ENCODE measurements at regions not wholly inside any gene's neighbourhood (a gene's known extent, or its start where the extent isn't known, plus 50 kb on each side); places are given as distances from the start of the nearest gene placed in this dataset.
"Not testable (repeated sequence)": the region's sequence is repeated elsewhere in the genome, so short reads cannot be mapped to it uniquely, and the experiment has no call there.

GRCh38 chr4:164239433-164239832, 514.5 kb upstream of the SMIM31 start:
- DNase-seq: no peak

GRCh38 chr4:164239976-164240375, 514.0 kb upstream of the SMIM31 start:
- DNase-seq: no peak

GRCh38 chr4:164251257-164251656, 502.7 kb upstream of the SMIM31 start:
- no peak for DNase-seq

GRCh38 chr4:164252286-164252685, 501.6 kb upstream of the SMIM31 start:
- no peak for DNase-seq

GRCh38 chr4:164261831-164262230, 492.1 kb upstream of the SMIM31 start:
- no peak for DNase-seq

- DNase-seq: not testable (repeated sequence)
Measured at GRCh38 chr4:164262508-164262907, 491.4 kb upstream of the SMIM31 start.

- DNase-seq: not testable (repeated sequence)
Measured at GRCh38 chr4:164277414-164277813, 476.5 kb upstream of the SMIM31 start.

- DNase-seq: no peak
Measured at GRCh38 chr4:164287173-164287572, 466.8 kb upstream of the SMIM31 start.

- DNase-seq: no peak
Measured at GRCh38 chr4:164288578-164288977, 465.4 kb upstream of the SMIM31 start.

- no peak for DNase-seq
Measured at GRCh38 chr4:164293203-164293602, 460.7 kb upstream of the SMIM31 start.

- no peak for DNase-seq
Measured at GRCh38 chr4:164293743-164294142, 460.2 kb upstream of the SMIM31 start.

GRCh38 chr4:164301430-164301829, 452.5 kb upstream of the SMIM31 start:
- DNase-seq: no peak

- DNase-seq: no peak
Measured at GRCh38 chr4:164304101-164304639, 449.8 kb upstream of the SMIM31 start.

- no peak for DNase-seq
Measured at GRCh38 chr4:164304861-164305260, 449.1 kb upstream of the SMIM31 start.

GRCh38 chr4:164307262-164307661, 446.7 kb upstream of the SMIM31 start:
- DNase-seq: no peak

- no peak for DNase-seq
Measured at GRCh38 chr4:164312671-164313070, 441.3 kb upstream of the SMIM31 start.

GRCh38 chr4:164313853-164314252, 440.1 kb upstream of the SMIM31 start:
- no peak for DNase-seq

- no peak for DNase-seq
Measured at GRCh38 chr4:164318350-164318749, 435.6 kb upstream of the SMIM31 start.

- DNase-seq: no peak
Measured at GRCh38 chr4:164319688-164320087, 434.2 kb upstream of the SMIM31 start.

GRCh38 chr4:164320847-164321246, 433.1 kb upstream of the SMIM31 start:
- DNase-seq: no peak

GRCh38 chr4:164326056-164326455, 427.9 kb upstream of the SMIM31 start:
- DNase-seq: no peak

GRCh38 chr4:164337219-164337944, 416.5 kb upstream of the SMIM31 start:
- DNase-seq: no peak

GRCh38 chr4:164343472-164343976, 410.4 kb upstream of the SMIM31 start:
- DNase-seq: no peak

GRCh38 chr4:164345756-164346155, 408.2 kb upstream of the SMIM31 start:
- DNase-seq: no peak

- DNase-seq: no peak
Measured at GRCh38 chr4:164350061-164350460, 403.9 kb upstream of the SMIM31 start.

All from activated gamma-delta T cell treated with Interleukin-2 at 50 U/mL for 16 hours (primary cell).